SU-DHL-6 (cell line): ENCODE measurements at regions not wholly inside any gene's neighbourhood (a gene's known extent, or its start where the extent isn't known, plus 50 kb on each side); places are given as distances from the start of the nearest gene placed in this dataset.

Experiments used
- EZH2phosphoT487 ChIP-seq: fragments of 200-600 bp; sonication (generic), shearing (Covaris generic); conservative IDR thresholded peaks from 2 replicates; pipeline ENCODE4 v1.6.1; 2018; ENCODE audit warnings: mild to moderate bottlenecking, antibody characterized with exemption, low read length, moderate library complexity, mixed read lengths
- TF ChIP-seq, protein P1 (sequence below): fragments of 200-600 bp; sonication (generic); IDR thresholded peaks from one replicate; pipeline ENCODE4 v1.5.1; 2017; ENCODE audit warnings: antibody characterized with exemption, mild to moderate bottlenecking, low read length, moderate library complexity; ENCODE audit not compliant: insufficient read depth, poor library complexity, severe bottlenecking

DNA sequence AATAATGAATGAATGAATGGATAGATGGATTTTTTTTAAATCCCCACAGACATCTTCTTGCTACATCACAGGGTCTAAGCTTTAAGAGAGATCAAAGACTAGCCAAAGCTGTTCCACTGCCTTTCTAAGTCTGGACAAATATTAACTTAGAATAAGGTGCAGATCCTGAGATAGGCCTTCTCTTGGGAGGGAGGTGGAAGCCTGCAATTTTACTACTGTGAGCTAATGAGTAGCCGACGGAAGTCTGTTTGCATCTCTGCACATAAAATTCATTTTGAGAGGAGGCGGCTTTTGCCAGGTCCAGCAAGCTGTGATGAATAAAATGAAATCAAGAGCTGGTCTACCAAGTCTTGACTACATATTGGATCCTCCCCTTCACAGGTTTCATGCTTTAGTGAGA, 484.9 kb downstream of the TMEM38B start:
- TF ChIP-seq, protein P1, sequence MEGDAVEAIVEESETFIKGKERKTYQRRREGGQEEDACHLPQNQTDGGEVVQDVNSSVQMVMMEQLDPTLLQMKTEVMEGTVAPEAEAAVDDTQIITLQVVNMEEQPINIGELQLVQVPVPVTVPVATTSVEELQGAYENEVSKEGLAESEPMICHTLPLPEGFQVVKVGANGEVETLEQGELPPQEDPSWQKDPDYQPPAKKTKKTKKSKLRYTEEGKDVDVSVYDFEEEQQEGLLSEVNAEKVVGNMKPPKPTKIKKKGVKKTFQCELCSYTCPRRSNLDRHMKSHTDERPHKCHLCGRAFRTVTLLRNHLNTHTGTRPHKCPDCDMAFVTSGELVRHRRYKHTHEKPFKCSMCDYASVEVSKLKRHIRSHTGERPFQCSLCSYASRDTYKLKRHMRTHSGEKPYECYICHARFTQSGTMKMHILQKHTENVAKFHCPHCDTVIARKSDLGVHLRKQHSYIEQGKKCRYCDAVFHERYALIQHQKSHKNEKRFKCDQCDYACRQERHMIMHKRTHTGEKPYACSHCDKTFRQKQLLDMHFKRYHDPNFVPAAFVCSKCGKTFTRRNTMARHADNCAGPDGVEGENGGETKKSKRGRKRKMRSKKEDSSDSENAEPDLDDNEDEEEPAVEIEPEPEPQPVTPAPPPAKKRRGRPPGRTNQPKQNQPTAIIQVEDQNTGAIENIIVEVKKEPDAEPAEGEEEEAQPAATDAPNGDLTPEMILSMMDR, result no peak
- no peak for TF ChIP-seq EZH2phosphoT487
